Mesendoderm (in vitro differentiated cells): ENCODE measurements at regions not wholly inside any gene's neighbourhood (a gene's known extent, or its start where the extent isn't known, plus 50 kb on each side); places are given as distances from the start of the nearest gene placed in this dataset.

ENCODE experiments used
- DNase-seq: peaks from one replicate; pipeline ENCODE4 v3.0.0; 2013
- H2AK5ac ChIP-seq: 2 replicates; pipeline ENCODE4 v1.6.1; 2013; ENCODE audit warnings: low read length, inconsistent platforms
- H2BK120ac ChIP-seq: 2 replicates; pipeline ENCODE4 v1.6.1; 2013; ENCODE audit warnings: low read depth, mild to moderate bottlenecking, low read length, moderate library complexity, mixed read lengths
- H2BK15ac ChIP-seq: replicated peaks from 2 replicates; pipeline ENCODE4 v1.6.1; 2013; ENCODE audit warnings: low read depth, mild to moderate bottlenecking, moderate library complexity
- H2BK5ac ChIP-seq: 2 replicates; pipeline ENCODE4 v1.6.1; 2013; ENCODE audit warnings: low read length, inconsistent platforms
- H3K18ac ChIP-seq: 2 replicates; pipeline ENCODE4 v1.6.1; 2013; ENCODE audit warnings: mild to moderate bottlenecking, low read length, mixed read lengths
- H3K23ac ChIP-seq: one replicate; pipeline ENCODE4 v1.6.1; 2013; ENCODE audit warnings: low read length
- H3K27ac ChIP-seq: 2 replicates; pipeline ENCODE4 v1.5.1; 2013; ENCODE audit warnings: low read depth, mild to moderate bottlenecking, inconsistent platforms, low read length, moderate library complexity
- H3K27me3 ChIP-seq: 2 replicates; pipeline ENCODE4 v1.6.1; 2013; ENCODE audit warnings: low read length, control low read depth, mild to moderate bottlenecking, inconsistent platforms; ENCODE audit not compliant: insufficient read depth, poor library complexity
- H3K36me3 ChIP-seq: 2 replicates; pipeline ENCODE4 v1.6.1; 2013; ENCODE audit warnings: low read length, inconsistent platforms; ENCODE audit not compliant: control insufficient read depth, insufficient read depth
- H3K4ac ChIP-seq: one replicate; pipeline ENCODE4 v1.6.1; 2013; ENCODE audit warnings: low read depth, mild to moderate bottlenecking, low read length, moderate library complexity
- H3K4me1 ChIP-seq: 2 replicates; pipeline ENCODE4 v1.6.1; 2013; ENCODE audit warnings: low read depth, low read length, inconsistent platforms; ENCODE audit not compliant: control insufficient read depth
- H3K4me2 ChIP-seq: 2 replicates; pipeline ENCODE4 v1.6.1; 2013; ENCODE audit warnings: low read length
- H3K4me3 ChIP-seq: 2 replicates; pipeline ENCODE4 v1.5.1; 2013; ENCODE audit warnings: mild to moderate bottlenecking, low read length
- H3K56ac ChIP-seq: one replicate; pipeline ENCODE4 v1.6.1; 2013; ENCODE audit warnings: low read length
- H3K79me1 ChIP-seq: 2 replicates; pipeline ENCODE4 v1.6.1; 2013; ENCODE audit warnings: low read length, inconsistent platforms
- H3K79me2 ChIP-seq: 2 replicates; pipeline ENCODE4 v1.6.1; 2013; ENCODE audit warnings: mild to moderate bottlenecking, low read length; ENCODE audit not compliant: control insufficient read depth, insufficient read depth
- H3K9ac ChIP-seq: 2 replicates; pipeline ENCODE4 v1.6.1; 2013; ENCODE audit warnings: low read length, inconsistent platforms
- H4K5ac ChIP-seq: one replicate; pipeline ENCODE4 v1.6.1; 2013; ENCODE audit warnings: low read length
- H4K8ac ChIP-seq: one replicate; pipeline ENCODE4 v1.6.1; 2013; ENCODE audit warnings: low read depth, mild to moderate bottlenecking, control low read depth, low read length, moderate library complexity
- WGBS: extraction: QIAGEN DNeasy Blood & Tissue Kit; methylation state at CpG from one replicate; pipeline ENCODE4 v1.1.7; 2013; ENCODE audit warnings: low lambda C conversion rate, missing lambda C conversion rate; ENCODE audit not compliant: insufficient coverage; ENCODE audit errors: extremely low coverage; 5-methylcytosine and 5-hydroxymethylcytosine counted together

DNA sequence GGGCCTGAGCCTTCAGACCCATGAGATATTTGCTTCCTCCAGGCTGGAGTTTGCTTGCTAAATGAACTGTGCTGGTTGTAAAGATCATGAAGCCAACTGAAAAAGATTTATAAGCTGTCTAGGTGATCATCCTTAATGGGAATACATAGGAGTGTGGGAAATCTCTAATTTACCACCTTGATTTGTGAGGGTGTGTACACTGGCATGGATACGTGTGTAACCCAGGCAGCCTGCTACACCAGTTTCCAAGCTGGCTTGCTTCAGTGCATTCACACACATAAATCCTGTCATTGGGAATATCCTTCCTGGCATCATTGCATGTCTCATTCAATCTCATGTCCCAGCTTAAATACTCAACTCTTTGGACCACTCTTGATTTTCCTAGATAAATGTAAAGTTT is 57.6 kb upstream of the GNG12 start:
- WGBS, result no CpG with 5 or more reads among the region's 1 CpG
- no peak overlapping the region for H3K56ac ChIP-seq
- H4K5ac ChIP-seq, result no peak overlapping the region
- H3K27ac ChIP-seq, result no peak overlapping the region
- no peaks in the 10 kb centered on the region for H3K79me1 ChIP-seq
- no peak overlapping the region for H2BK120ac ChIP-seq
- H3K4ac ChIP-seq, result peak overlapping the region; percentile 17
- peaks cover 5% of the 10 kb centered on the region for H3K4me1 ChIP-seq
- no peak overlapping the region for H3K23ac ChIP-seq
- peak overlapping the region; percentile 5 for H3K18ac ChIP-seq
- no peak overlapping the region for H2BK5ac ChIP-seq
- no peak overlapping the region for H3K4me3 ChIP-seq
- H4K8ac ChIP-seq, result no peak overlapping the region
- H2BK15ac ChIP-seq, result no peak overlapping the region
- no peaks in the 10 kb centered on the region for H3K79me2 ChIP-seq
- no peak overlapping the region for H3K4me2 ChIP-seq
- H3K27me3 ChIP-seq, result no peaks in the 10 kb centered on the region
- H2AK5ac ChIP-seq, result no peak overlapping the region
- H3K9ac ChIP-seq, result no peak overlapping the region
- no peak for DNase-seq
- H3K36me3 ChIP-seq, result no peaks in the 10 kb centered on the region

DNA sequence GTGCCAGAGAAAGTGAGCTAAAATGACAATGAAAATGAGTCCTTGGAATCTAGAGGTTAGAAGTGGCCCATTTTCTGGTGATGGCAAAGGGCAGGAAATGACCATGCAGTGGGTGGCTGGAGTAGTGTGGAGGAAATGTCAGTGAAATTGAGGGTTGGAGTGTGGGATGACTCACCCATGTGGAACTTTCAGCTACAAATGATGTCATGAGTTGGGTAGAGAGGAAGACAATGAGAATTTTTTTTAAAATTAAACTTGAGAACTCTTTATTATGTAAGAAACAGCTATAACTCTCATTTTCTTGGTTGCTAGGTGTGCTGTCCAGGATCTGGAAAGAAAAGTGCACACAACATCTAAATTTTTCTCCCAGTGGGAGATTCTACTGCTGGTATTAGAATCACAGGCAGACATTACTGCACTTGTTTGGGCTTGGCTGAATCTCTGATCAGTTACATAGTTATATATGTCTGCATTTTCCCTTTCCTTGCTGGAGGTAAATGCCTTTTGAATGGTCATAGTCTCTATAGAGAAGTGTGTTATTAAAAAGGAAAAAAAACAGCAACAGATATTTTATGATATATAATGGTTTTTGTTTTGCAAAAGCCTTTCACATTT is 56.8 kb upstream of the GNG12 start:
- Histone ChIP-seq H3K18ac (no peak overlapping the region), H4K8ac (no peak overlapping the region), H3K27ac (no peak overlapping the region), H3K4me1 (peaks cover 5% of the 10 kb centered on the region), H2BK15ac (no peak overlapping the region), H2BK120ac (no peak overlapping the region), H3K9ac (no peak overlapping the region), H3K4me3 (no peak overlapping the region), H3K79me1 (no peaks in the 10 kb centered on the region), H3K56ac (no peak overlapping the region), H4K5ac (no peak overlapping the region), H3K23ac (no peak overlapping the region), H3K27me3 (no peaks in the 10 kb centered on the region), H3K79me2 (no peaks in the 10 kb centered on the region), H3K4me2 (no peak overlapping the region), H2AK5ac (no peak overlapping the region), H3K4ac (no peak overlapping the region), H3K36me3 (no peaks in the 10 kb centered on the region), H2BK5ac (no peak overlapping the region)
- DNase-seq, result peak; percentile 82

DNA sequence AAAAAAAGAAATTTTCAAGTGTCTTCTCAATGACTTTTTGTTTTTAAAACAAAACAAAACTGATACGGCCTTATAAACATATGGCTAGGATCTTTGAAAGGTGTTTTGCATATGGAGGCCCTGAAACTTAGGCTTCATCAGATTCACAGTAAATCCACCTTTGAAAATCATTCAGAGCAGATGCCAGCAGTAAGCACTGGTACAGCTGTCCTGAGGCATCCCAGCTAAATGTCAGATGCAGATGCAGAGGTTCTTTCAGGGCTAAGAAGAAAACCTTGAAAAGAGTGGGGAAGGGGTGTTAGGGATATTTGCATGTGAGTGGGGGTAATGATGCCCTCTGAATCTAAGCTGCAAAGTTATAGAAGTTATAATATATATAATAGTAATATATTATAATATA is 56.2 kb upstream of the GNG12 start:
- no peaks in the 10 kb centered on the region for H3K79me1 ChIP-seq
- no peak overlapping the region for H2AK5ac ChIP-seq
- H3K9ac ChIP-seq, result no peak overlapping the region
- no peaks in the 10 kb centered on the region for H3K79me2 ChIP-seq
- no peak overlapping the region for H3K4me3 ChIP-seq
- no peak overlapping the region for H4K5ac ChIP-seq
- H2BK120ac ChIP-seq, result no peak overlapping the region
- no peak overlapping the region for H3K18ac ChIP-seq
- DNase-seq, result no peak
- H3K23ac ChIP-seq, result no peak overlapping the region
- H3K4ac ChIP-seq, result no peak overlapping the region
- no peak overlapping the region for H3K27ac ChIP-seq
- H3K27me3 ChIP-seq, result no peaks in the 10 kb centered on the region
- no peak overlapping the region for H3K4me2 ChIP-seq
- H3K36me3 ChIP-seq, result no peaks in the 10 kb centered on the region
- H2BK15ac ChIP-seq, result no peak overlapping the region
- WGBS, result no CpG with 5 or more reads among the region's 1 CpG
- H4K8ac ChIP-seq, result no peak overlapping the region
- peaks cover 5% of the 10 kb centered on the region for H3K4me1 ChIP-seq
- no peak overlapping the region for H2BK5ac ChIP-seq
- no peak overlapping the region for H3K56ac ChIP-seq

DNA sequence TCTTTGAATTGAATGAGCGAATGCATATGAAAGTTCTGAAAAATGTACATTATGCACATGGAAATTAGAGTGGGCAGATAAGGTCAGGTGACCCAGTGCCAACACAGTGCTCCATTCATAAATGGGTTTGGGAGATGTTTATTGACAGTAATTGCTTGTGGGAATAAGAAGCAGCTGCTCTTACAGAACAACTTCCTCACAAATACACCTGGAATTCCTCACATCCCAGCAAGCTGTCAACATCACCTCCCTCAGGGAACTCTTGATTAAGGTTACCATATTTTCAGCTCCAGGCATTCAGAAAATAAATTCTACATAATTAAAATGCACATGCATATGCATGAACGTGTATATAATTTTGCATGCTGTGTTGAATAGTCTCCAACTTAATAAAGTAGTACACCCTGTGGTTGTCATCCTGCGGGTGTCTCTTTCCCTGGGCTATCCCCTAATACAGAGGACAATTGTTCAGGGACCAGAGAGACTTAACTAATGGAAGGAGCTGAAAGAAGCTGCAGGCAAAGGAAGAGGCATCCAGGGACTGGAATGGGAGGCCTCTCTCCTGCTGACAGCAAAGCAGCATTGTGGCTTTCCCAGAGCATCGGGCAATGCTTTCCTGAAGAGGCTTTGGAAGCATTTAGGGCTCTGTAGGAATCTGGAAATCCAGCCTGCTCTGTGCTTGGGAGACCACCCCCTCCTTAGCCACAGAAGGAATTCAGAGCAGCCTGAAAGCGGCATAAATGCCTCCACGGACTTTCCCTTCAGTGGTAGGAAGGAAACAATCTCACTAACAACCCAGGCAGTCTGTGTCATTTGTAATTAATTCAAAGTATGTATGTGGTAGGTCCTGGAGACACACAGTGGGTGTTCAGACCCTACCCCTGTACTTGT is 55.2 kb upstream of the GNG12 start:
- WGBS, result no CpG with 5 or more reads among the region's 6 CpGs
- no peak overlapping the region for H2BK120ac ChIP-seq
- peak overlapping the region; percentile 24 for H3K27ac ChIP-seq

DNA sequence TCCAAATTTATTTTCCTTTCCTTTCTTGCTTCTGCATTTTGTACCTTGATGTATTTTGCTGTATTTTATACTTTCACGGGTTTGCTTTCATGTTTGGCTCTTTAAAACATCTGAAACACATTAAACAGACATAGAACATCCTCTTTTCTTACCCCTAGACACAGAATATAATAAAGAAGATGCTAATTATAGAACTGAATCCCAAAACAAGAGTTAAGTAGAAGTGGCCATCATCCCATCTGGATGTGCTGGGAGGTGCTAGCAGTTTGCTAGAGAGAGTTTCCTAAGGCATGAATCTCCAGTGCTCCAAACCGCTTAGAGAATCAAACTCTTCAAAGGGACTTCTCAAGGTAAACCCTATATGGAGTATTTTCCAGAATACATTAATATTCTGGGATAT is 53.9 kb upstream of the GNG12 start:
- Histone ChIP-seq H2BK15ac (no peak overlapping the region), H3K79me2 (no peaks in the 10 kb centered on the region), H3K4me1 (peaks cover 3% of the 10 kb centered on the region), H3K18ac (no peak overlapping the region), H3K36me3 (no peaks in the 10 kb centered on the region), H3K4me2 (no peak overlapping the region), H3K27ac (no peak overlapping the region), H4K5ac (no peak overlapping the region), H4K8ac (no peak overlapping the region), H2BK120ac (no peak overlapping the region), H3K79me1 (no peaks in the 10 kb centered on the region), H3K9ac (no peak overlapping the region), H3K27me3 (no peaks in the 10 kb centered on the region), H2BK5ac (no peak overlapping the region), H3K23ac (no peak overlapping the region), H3K4ac (no peak overlapping the region), H3K4me3 (no peak overlapping the region), H2AK5ac (no peak overlapping the region), H3K56ac (no peak overlapping the region)
- no peak for DNase-seq
- WGBS, result no CpG with 5 or more reads among the region's 2 CpGs

More for the DNA sequence above, 55.2 kb upstream of the GNG12 start:
- H3K4me1 ChIP-seq, result peaks cover 5% of the 10 kb centered on the region
- H3K36me3 ChIP-seq, result no peaks in the 10 kb centered on the region
- no peak overlapping the region for H2BK15ac ChIP-seq
- no peak overlapping the region for H3K23ac ChIP-seq
- DNase-seq, result peak; percentile 82
- no peaks in the 10 kb centered on the region for H3K79me2 ChIP-seq
- no peak overlapping the region for H4K8ac ChIP-seq
- H3K18ac ChIP-seq, result no peak overlapping the region
- no peak overlapping the region for H2BK5ac ChIP-seq
- no peaks in the 10 kb centered on the region for H3K27me3 ChIP-seq
- H4K5ac ChIP-seq, result no peak overlapping the region
- H3K79me1 ChIP-seq, result no peaks in the 10 kb centered on the region
- H3K9ac ChIP-seq, result no peak overlapping the region
- no peak overlapping the region for H3K4me3 ChIP-seq
- H3K56ac ChIP-seq, result peak overlapping the region; percentile 27
- H2AK5ac ChIP-seq, result no peak overlapping the region
- no peak overlapping the region for H3K4ac ChIP-seq
- H3K4me2 ChIP-seq, result no peak overlapping the region
